DND-41 (cell line): ENCODE measurements at regions not wholly inside any gene's neighbourhood (a gene's known extent, or its start where the extent isn't known, plus 50 kb on each side); places are given as distances from the start of the nearest gene placed in this dataset.

Experiments used
- ATAC-seq: fragments of 200-7000 bp; cut with Tn5 transposase; 3 replicates; pipeline ENCODE4 v1.9.1; 2021; ENCODE audit warnings: low read depth; ENCODE audit not compliant: insufficient read depth
- DNase-seq: peaks from one replicate; pipeline ENCODE4 v3.0.0-alpha.2; 2020
- H2AFZ ChIP-seq: 2 replicates; pipeline ENCODE4 v1.6.0; 2012; ENCODE audit warnings: low read depth, low read length
- H3K27ac ChIP-seq: 2 replicates; pipeline ENCODE4 v1.5.1; 2012; ENCODE audit warnings: low read length, inconsistent platforms
- H3K27me3 ChIP-seq: fragments of 200-600 bp; sonication (generic); 2 replicates; pipeline ENCODE4 v1.6.0; 2012; ENCODE audit warnings: low read length, mild to moderate bottlenecking, inconsistent platforms; ENCODE audit not compliant: insufficient read depth, poor library complexity
- H3K36me3 ChIP-seq: 2 replicates; pipeline ENCODE4 v1.5.1; 2012; ENCODE audit warnings: low read length, inconsistent platforms; ENCODE audit not compliant: insufficient read depth
- H3K4me1 ChIP-seq: 2 replicates; pipeline ENCODE4 v1.5.1; 2012; ENCODE audit warnings: mild to moderate bottlenecking, low read length; ENCODE audit not compliant: insufficient read depth
- H3K4me2 ChIP-seq: 2 replicates; pipeline ENCODE4 v1.6.0; 2012; ENCODE audit warnings: mild to moderate bottlenecking, moderate library complexity, low read length, inconsistent platforms; ENCODE audit not compliant: insufficient read depth
- H3K4me3 ChIP-seq, 2 experiments: fragments of 200-600 bp in 1 of 2; shearing (Covaris generic) in 1 of 2; 2 replicates each; pipeline ENCODE4 v1.5.1; 2012 to 2016; ENCODE audit warnings: inconsistent platforms in 2 of 2, low read length in 2 of 2, mild to moderate bottlenecking in 2 of 2, low read depth in 1 of 2, moderate library complexity in 1 of 2
- H3K79me2 ChIP-seq: 2 replicates; pipeline ENCODE4 v1.6.0; 2012; ENCODE audit warnings: low read length, inconsistent platforms; ENCODE audit not compliant: insufficient read depth
- H3K9ac ChIP-seq: 2 replicates; pipeline ENCODE4 v1.6.0; 2012; ENCODE audit warnings: low read depth, mild to moderate bottlenecking, inconsistent platforms, low read length, moderate library complexity
- H3K9me3 ChIP-seq: 2 replicates; pipeline ENCODE4 v1.5.1; 2012; ENCODE audit warnings: low read length, moderate library complexity, mild to moderate bottlenecking, inconsistent platforms; ENCODE audit not compliant: insufficient read depth, severe bottlenecking
- H4K20me1 ChIP-seq: 2 replicates; pipeline ENCODE4 v1.6.0; 2012; ENCODE audit warnings: low read length; ENCODE audit not compliant: insufficient read depth
- CTCF ChIP-seq: IDR thresholded peaks from 2 replicates; pipeline ENCODE4 v1.5.1; 2012; ENCODE audit warnings: borderline replicate concordance, low read length, moderate library complexity, mild to moderate bottlenecking; ENCODE audit not compliant: poor library complexity, severe bottlenecking; ENCODE audit errors: extremely low read depth
- EZH2 ChIP-seq: IDR thresholded peaks from 3 replicates; pipeline ENCODE4 v1.6.1; 2012; ENCODE audit warnings: borderline replicate concordance, low read depth, mild to moderate bottlenecking, moderate library complexity, low read length, inconsistent platforms; ENCODE audit not compliant: severe bottlenecking

- ATAC-seq, result no peak
- Histone ChIP-seq H4K20me1 (no peaks in the 10 kb centered on the region), H3K4me1 (no peaks in the 10 kb centered on the region), H2AFZ (no peak overlapping the region), H3K9ac (no peak overlapping the region), H3K4me2 (no peak overlapping the region), H3K36me3 (no peaks in the 10 kb centered on the region), H3K27me3 (no peaks in the 10 kb centered on the region), H3K4me3 (no peak overlapping the region), H3K79me2 (no peaks in the 10 kb centered on the region), H3K27ac (no peak overlapping the region), H3K9me3 (no peaks in the 10 kb centered on the region)
- DNase-seq, result no peak
- TF ChIP-seq EZH2 (no peak), CTCF (no peak)
These were observed 85.8 kb upstream of the ID2 start for GRCh38 chr2:8595811-8596600.

- Histone ChIP-seq H3K36me3 (no peaks in the 10 kb centered on the region), H3K79me2 (no peaks in the 10 kb centered on the region), H4K20me1 (no peaks in the 10 kb centered on the region), H3K4me3 (no peak overlapping the region), H3K9ac (no peak overlapping the region), H3K9me3 (no peaks in the 10 kb centered on the region), H3K4me2 (no peak overlapping the region), H2AFZ (no peak overlapping the region), H3K4me1 (no peaks in the 10 kb centered on the region), H3K27me3 (no peaks in the 10 kb centered on the region), H3K27ac (no peak overlapping the region)
- ATAC-seq (no peak), DNase-seq (no peak)
- TF ChIP-seq CTCF (no peak), EZH2 (no peak)
These were observed 84.8 kb upstream of the ID2 start for GRCh38 chr2:8597094-8597493.

GRCh38 chr2:8597559-8598225 is 84.2 kb upstream of the ID2 start:
- Histone ChIP-seq H4K20me1 (no peaks in the 10 kb centered on the region), H3K4me1 (no peaks in the 10 kb centered on the region), H3K27ac (no peak overlapping the region), H3K9ac (no peak overlapping the region), H3K79me2 (no peaks in the 10 kb centered on the region), H3K36me3 (no peaks in the 10 kb centered on the region), H3K4me3 (no peak overlapping the region), H3K9me3 (no peaks in the 10 kb centered on the region), H2AFZ (no peak overlapping the region), H3K27me3 (no peaks in the 10 kb centered on the region), H3K4me2 (no peak overlapping the region)
- 0 out of 3 replicates have a peak, but pooled peaks have one; percentile 18 for ATAC-seq
- TF ChIP-seq EZH2 (no peak), CTCF (no peak)
- DNase-seq, result no peak
